ENCODE measurements at regions not wholly inside any gene's neighbourhood (a gene's known extent, or its start where the extent isn't known, plus 50 kb on each side); places are given as distances from the start of the nearest gene placed in this dataset.

GRCh38 chr9:25029743-25030142, 484.0 kb upstream of the IZUMO3 start:
- Histone ChIP-seq H3K9me3 (ENCODE audit: control insufficient read depth, insufficient read depth, low read depth, low read length) (no peaks in the 10 kb centered on the region), H3K27ac (ENCODE audit: low read length) (no peak overlapping the region), H3K27me3 (ENCODE audit: control insufficient read depth, insufficient read depth, low read length) (no peaks in the 10 kb centered on the region), H3K36me3 (ENCODE audit: control insufficient read depth, insufficient read depth, low read length) (no peaks in the 10 kb centered on the region), H3K4me1 (ENCODE audit: control insufficient read depth, insufficient read depth, low read length) (no peaks in the 10 kb centered on the region), H3K4me3 (ENCODE audit: low read depth in 2 of 2, low read length in 2 of 2) (no peak overlapping the region)
- CTCF ChIA-PET = no interaction called here
- in situ Hi-C loops (cut with HindIII; ENCODE audit: low pct_unique_long_range_greater_than_20kb, low sequenced_read_pairs) (no loop called here), intact Hi-C loops (cut with micrococcal nuclease; ENCODE audit: unreplicated experiment) (no loop called here)
- no peak for ATAC-seq
- no TSS peak for BruUV-seq (replicated peaks)
- TF ChIP-seq TCF7L2 (IDR thresholded peaks at IDR 0.05; ENCODE audit: low read depth, low read length) (no peak), CTCF (IDR thresholded peaks at IDR 0.05) (no peak), SIN3A (IDR thresholded peaks at IDR 0.05; ENCODE audit: borderline replicate concordance, insufficient read depth, low read depth, low read length) (no peak), REST (IDR thresholded peaks at IDR 0.05; ENCODE audit: insufficient read depth in 1 of 2, low read depth in 2 of 2, low read length in 1 of 2) (no peak), POLR2AphosphoS5 (IDR thresholded peaks at IDR 0.05; ENCODE audit: low read depth, low read length) (no peak)
- DNase-seq (ENCODE audit: low read depth, low spot score) = no peak
- POLR2A ChIA-PET = no interaction called here

- no peaks in the 10 kb centered on the region for H3K9me3 ChIP-seq (ENCODE audit: control insufficient read depth, insufficient read depth, low read depth, low read length)
- H3K36me3 ChIP-seq (ENCODE audit: control insufficient read depth, insufficient read depth, low read length) = no peaks in the 10 kb centered on the region
- DNase-seq (ENCODE audit: low read depth, low spot score) = no peak
- H3K4me1 ChIP-seq (ENCODE audit: control insufficient read depth, insufficient read depth, low read length) = no peaks in the 10 kb centered on the region
- no peak for ATAC-seq
- TF ChIP-seq TCF7L2 (IDR thresholded peaks at IDR 0.05; ENCODE audit: low read depth, low read length) (no peak), CTCF (IDR thresholded peaks at IDR 0.05) (no peak), POLR2AphosphoS5 (IDR thresholded peaks at IDR 0.05; ENCODE audit: low read depth, low read length) (no peak), REST (IDR thresholded peaks at IDR 0.05; ENCODE audit: insufficient read depth in 1 of 2, low read depth in 2 of 2, low read length in 1 of 2) (no peak), SIN3A (IDR thresholded peaks at IDR 0.05; ENCODE audit: borderline replicate concordance, insufficient read depth, low read depth, low read length) (no peak)
- H3K27ac ChIP-seq (ENCODE audit: low read length) = no peak overlapping the region
- no peaks in the 10 kb centered on the region for H3K27me3 ChIP-seq (ENCODE audit: control insufficient read depth, insufficient read depth, low read length)
- in situ Hi-C loops (cut with HindIII; ENCODE audit: low pct_unique_long_range_greater_than_20kb, low sequenced_read_pairs) (no loop called here), intact Hi-C loops (cut with micrococcal nuclease; ENCODE audit: unreplicated experiment) (no loop called here)
- H3K4me3 ChIP-seq (ENCODE audit: low read depth in 2 of 2, low read length in 2 of 2) = no peak overlapping the region
- BruUV-seq (replicated peaks) = no TSS peak
- CTCF ChIA-PET = no interaction called here
- POLR2A ChIA-PET = no interaction called here
These were observed 480.0 kb upstream of the IZUMO3 start for GRCh38 chr9:25025686-25026085.
